Stimulated activated CD4-positive, alpha-beta T cell treated with anti-CD3 and anti-CD28 coated beads, Interleukin-2, amount 100 ng/mL, for 48 hours (primary cell): ENCODE measurements at regions not wholly inside any gene's neighbourhood (a gene's known extent, or its start where the extent isn't known, plus 50 kb on each side); places are given as distances from the start of the nearest gene placed in this dataset.

ENCODE experiments used
- DNase-seq, 2 donors: peaks; one replicate each; pipeline ENCODE4 v3.0.0-alpha.2; 2020

DNA sequence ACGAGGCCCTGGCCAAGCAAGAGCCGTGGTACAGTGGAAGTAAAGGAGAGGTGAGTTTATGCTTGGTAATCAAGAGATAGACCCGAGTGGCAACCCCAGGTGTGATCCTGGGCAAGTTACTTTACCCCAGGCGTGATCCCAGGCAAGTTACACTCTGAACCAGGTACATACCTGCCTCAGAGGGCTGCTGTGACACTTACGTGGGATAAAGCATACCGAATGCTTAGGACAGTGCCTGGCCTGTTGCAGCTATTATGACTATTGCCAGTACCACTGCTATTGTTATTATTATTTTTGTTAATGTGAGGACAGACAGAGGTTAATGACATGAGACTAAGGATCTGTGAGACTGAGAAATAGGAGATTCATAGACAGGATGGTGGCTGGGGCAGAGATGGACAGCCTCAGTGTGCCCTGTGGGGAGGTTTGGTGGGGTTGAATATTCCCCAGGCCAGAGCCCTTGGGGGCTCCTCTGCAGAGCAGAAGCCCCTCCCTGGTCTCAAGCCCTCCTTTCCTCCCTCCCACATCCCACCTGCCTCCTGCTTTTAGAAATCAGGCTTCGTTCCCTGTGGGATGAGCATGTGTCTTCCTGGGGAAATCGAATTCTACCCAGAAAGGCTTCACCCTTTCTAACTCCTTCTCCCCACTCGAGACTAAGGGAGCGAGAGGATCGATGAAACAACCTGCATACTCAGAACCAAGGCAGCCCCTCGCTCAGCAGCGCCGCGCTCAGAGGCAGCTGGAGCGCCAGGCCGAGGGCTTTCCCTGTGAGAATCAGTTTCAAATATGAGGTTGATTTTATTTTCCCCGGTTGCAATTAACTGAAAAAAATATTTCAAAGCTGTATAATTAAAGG, 62.0 kb upstream of the SIX3 start:
- no peak for DNase-seq

DNA sequence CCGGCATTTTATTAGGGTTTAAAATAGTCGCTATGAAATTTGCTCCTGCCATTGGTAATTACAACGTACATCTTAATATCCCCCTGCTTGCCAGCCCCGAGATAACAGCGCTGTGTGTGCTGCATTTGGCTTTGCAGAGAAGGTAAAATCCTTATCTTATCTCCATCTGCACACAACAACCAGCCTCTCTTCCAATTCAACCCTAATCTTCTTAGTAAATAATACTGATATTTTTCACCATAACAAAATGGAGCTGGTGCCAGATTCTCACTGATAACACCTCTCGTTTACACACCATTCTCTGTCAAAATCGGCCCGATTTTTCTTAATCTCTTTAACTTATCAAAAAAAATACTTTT, 61.4 kb upstream of the SIX3 start:
- no peak for DNase-seq

DNA sequence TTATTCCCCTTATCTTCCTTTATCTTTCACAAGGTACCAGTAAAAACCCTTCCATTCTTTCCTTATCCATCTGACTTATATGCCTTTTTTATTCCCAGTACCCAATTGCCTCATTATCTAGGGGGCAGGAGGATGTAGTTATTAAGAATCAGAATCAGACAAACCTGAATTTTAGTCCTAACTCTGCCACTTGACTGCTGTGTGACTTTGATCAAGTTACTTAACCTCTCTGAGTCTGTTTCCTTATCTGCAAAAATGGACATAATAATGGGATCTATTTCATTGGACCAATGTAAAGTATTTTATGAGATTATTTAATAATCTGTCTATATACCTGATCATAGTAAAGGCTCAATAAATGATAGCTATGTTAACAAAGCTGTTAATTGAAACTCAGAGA, 59.6 kb upstream of the SIX3 start:
- DNase-seq = no peak

DNA sequence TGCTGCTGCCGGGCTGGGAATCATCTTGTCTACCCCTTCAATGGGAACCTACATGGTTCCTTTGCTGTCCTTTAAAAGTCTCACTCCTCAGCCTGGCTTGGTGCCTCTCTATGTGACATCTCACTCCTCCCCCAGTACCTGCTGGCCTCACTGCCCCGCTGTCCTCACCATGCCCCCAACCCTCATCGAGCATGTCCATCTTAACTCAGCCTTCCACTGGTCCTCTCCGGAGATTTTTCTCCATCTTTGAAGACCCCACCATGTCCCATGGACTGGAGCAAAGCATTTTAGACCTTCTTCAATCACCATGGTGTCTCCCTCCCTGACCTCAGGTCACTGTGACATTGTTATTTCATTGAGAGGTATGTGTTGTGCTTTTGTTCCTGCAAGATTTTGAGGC, 58.1 kb upstream of the SIX3 start:
- DNase-seq = no peak

DNA sequence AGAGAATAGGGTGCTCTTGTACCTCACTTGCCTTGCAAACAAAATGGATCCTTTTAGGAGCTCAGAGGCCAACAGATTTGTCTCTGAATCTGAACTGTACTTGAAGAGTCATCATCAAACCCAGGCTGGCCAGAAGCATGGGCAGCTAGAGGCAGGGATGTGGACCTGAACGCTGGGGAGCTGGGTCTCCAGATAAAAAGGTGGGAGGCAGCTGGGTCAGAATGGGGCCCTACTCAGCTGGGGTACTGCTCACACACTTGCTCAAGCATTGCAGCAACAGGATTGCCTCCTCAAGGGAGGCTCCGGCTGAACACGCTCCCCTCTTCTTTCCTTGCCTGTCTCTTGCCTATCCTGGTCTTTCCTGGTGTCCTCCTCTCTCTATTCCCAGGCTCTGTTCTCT, 57.3 kb upstream of the SIX3 start:
- no peak for DNase-seq

DNA sequence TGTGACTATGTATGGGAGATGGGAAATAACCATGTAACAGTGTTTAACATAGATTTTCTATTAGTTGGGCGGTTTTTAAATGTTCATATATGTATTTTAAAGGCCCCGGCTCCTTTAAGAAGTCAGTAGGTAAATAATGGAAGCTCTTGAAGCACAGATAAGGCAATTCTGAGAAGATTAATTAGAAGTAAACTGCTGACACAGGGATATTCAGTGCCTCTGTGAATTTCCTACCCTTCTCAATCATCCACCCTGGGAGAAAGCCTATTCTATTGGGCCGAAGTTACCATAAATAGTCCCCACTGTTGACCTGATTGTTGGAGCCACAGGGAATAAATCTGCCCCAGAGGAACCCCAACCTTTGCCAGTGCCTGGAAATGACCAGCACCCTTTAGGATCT, 56.8 kb upstream of the SIX3 start:
- DNase-seq = no peak

DNA sequence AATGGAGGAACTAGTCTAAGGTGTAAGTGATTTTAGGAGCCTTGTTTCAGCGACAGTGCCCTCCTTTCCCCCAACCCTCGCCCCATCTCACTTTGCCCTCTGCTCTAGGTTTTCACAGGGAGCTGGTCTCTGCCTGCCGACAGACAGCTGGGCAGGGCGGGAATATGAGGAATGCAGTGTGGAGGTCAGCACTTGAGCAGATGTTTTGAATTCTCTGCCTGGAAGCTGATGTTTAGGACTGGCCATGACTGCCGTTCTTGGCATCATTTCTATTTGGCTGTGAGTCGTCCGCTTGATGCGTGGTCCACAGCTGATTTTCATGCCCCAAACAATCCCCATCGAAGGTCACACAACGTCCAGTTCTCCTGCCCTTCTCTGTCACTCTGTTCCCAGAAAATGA, 55.1 kb upstream of the SIX3 start:
- DNase-seq = no peak

DNA sequence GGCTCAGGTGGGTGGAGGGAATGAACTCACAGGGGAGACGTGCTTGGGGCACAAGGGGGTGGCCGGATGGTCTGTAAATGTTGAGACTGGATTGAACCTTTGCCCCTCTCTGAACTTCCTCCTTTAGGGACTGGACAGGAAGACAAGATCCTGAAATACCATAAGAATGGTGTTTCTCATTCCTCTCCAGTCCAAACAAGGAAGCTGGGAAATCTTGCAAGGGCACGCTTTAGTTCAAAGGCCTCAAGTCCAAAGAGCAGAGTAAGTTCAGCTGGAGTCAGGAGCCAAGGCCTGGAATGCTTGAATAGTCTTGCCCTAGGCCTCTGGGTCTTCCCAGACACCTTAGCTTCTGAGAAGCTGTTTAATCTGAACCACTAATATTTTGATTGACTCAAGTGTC, 52.4 kb upstream of the SIX3 start:
- DNase-seq = no peak
